22Rv1 (cell line): ENCODE measurements at regions not wholly inside any gene's neighbourhood (a gene's known extent, or its start where the extent isn't known, plus 50 kb on each side); places are given as distances from the start of the nearest gene placed in this dataset.

Experiments used
- H3K27ac ChIP-seq: fragments of 450-650 bp; 2 replicates; pipeline ENCODE4 v1.5.1; 2017
- CTCF ChIP-seq: fragments of 450-650 bp; IDR thresholded peaks from 2 replicates; pipeline ENCODE4 v1.5.1; 2017; ENCODE audit warnings: mild to moderate bottlenecking
- ZFX ChIP-seq: fragments of 450-650 bp; IDR thresholded peaks from 2 replicates; pipeline ENCODE4 v1.6.1; 2017; ENCODE audit warnings: antibody characterized with exemption, borderline replicate concordance

- no peak overlapping the region for H3K27ac ChIP-seq
- TF ChIP-seq CTCF, result no peak
- TF ChIP-seq ZFX, result no peak
Measured at GRCh38 chr11:42232673-42233072, 773.2 kb upstream of the LRRC4C start.

- H3K27ac ChIP-seq, result no peak overlapping the region
- TF ChIP-seq ZFX (no peak), CTCF (no peak)
Measured at GRCh38 chr11:42234451-42234951, 775.0 kb upstream of the LRRC4C start.

- no peak overlapping the region for H3K27ac ChIP-seq
- TF ChIP-seq ZFX (no peak), CTCF (no peak)
Measured at GRCh38 chr11:42237701-42238235, 778.3 kb upstream of the LRRC4C start.

GRCh38 chr11:42239188-42239587, 779.7 kb upstream of the LRRC4C start:
- no peak overlapping the region for H3K27ac ChIP-seq
- TF ChIP-seq ZFX, result no peak
- TF ChIP-seq CTCF, result no peak

GRCh38 chr11:42243385-42243784, 783.9 kb upstream of the LRRC4C start:
- no peak overlapping the region for H3K27ac ChIP-seq
- TF ChIP-seq CTCF, result no peak
- no peak for TF ChIP-seq ZFX

GRCh38 chr11:42244376-42244775, 784.9 kb upstream of the LRRC4C start:
- no peak overlapping the region for H3K27ac ChIP-seq
- TF ChIP-seq ZFX (no peak), CTCF (no peak)

GRCh38 chr11:42249401-42249800, 789.9 kb upstream of the LRRC4C start:
- TF ChIP-seq ZFX (no peak), CTCF (no peak)
- no peak overlapping the region for H3K27ac ChIP-seq
